Muscle layer of colon (tissue), 2 donors: ENCODE measurements at regions not wholly inside any gene's neighbourhood (a gene's known extent, or its start where the extent isn't known, plus 50 kb on each side); places are given as distances from the start of the nearest gene placed in this dataset.
"Not testable (repeated sequence)": the region's sequence is repeated elsewhere in the genome, so short reads cannot be mapped to it uniquely, and the experiment has no call there.

ENCODE experiments used
- H3K27ac ChIP-seq: one replicate; pipeline ENCODE4 v1.7.0; 2013; ENCODE audit warnings: low read depth, mild to moderate bottlenecking, low read length, moderate library complexity
- H3K27me3 ChIP-seq, 2 donors: one replicate each; pipeline ENCODE4 v1.7.0; 2013; ENCODE audit warnings: low read length in 2 of 2, mild to moderate bottlenecking in 2 of 2; ENCODE audit not compliant: insufficient read depth in 2 of 2, control insufficient read depth in 1 of 2
- H3K36me3 ChIP-seq: one replicate; pipeline ENCODE4 v1.7.0; 2013; ENCODE audit warnings: mild to moderate bottlenecking, low read length; ENCODE audit not compliant: insufficient read depth
- H3K4me1 ChIP-seq: one replicate; pipeline ENCODE4 v1.7.0; 2013; ENCODE audit warnings: mild to moderate bottlenecking, low read length; ENCODE audit not compliant: insufficient read depth
- H3K4me3 ChIP-seq, 2 donors: one replicate each; pipeline ENCODE4 v1.7.0; 2013; ENCODE audit warnings: low read length in 2 of 2, low read depth in 1 of 2, mild to moderate bottlenecking in 1 of 2, moderate library complexity in 1 of 2
- H3K9ac ChIP-seq: one replicate; pipeline ENCODE4 v1.7.0; 2013; ENCODE audit warnings: low read length
- H3K9me3 ChIP-seq: one replicate; pipeline ENCODE4 v1.7.0; 2013; ENCODE audit warnings: mild to moderate bottlenecking, low read length
- donor health status: abdominal sarcoma.
- donor health status: Adenocarcinoma of cecum.

GRCh38 chr5:99348597-99348996 is 419.8 kb upstream of the CHD1 start:
- Histone ChIP-seq H3K36me3 (no peaks in the 10 kb centered on the region), H3K27ac (no peak overlapping the region), H3K4me3 (no peak overlapping the region), H3K9ac (no peak overlapping the region), H3K9me3 (no peaks in the 10 kb centered on the region), H3K27me3 (no peaks in the 10 kb centered on the region), H3K4me1 (no peaks in the 10 kb centered on the region)

GRCh38 chr5:99339758-99340157 is 411.0 kb upstream of the CHD1 start:
- not testable (repeated sequence) for H3K4me3 ChIP-seq, H3K27ac ChIP-seq, H3K36me3 ChIP-seq, H3K9ac ChIP-seq, H3K4me1 ChIP-seq, H3K9me3 ChIP-seq, H3K27me3 ChIP-seq

GRCh38 chr5:99334936-99335335 is 406.1 kb upstream of the CHD1 start:
- H3K9ac ChIP-seq: no peak overlapping the region

GRCh38 chr5:99331061-99331460 is 402.3 kb upstream of the CHD1 start:
- Histone ChIP-seq H3K4me1 (no peaks in the 10 kb centered on the region), H3K27me3 (no peaks in the 10 kb centered on the region), H3K9me3 (no peaks in the 10 kb centered on the region), H3K4me3 (no peak overlapping the region), H3K9ac (no peak overlapping the region), H3K27ac (no peak overlapping the region), H3K36me3 (no peaks in the 10 kb centered on the region)

More at GRCh38 chr5:99334936-99335335, 406.1 kb upstream of the CHD1 start:
- no peak overlapping the region for H3K27ac ChIP-seq
- no peaks in the 10 kb centered on the region for H3K9me3 ChIP-seq
- no peaks in the 10 kb centered on the region for H3K4me1 ChIP-seq
- H3K4me3 ChIP-seq: no peak overlapping the region
- H3K27me3 ChIP-seq: no peaks in the 10 kb centered on the region
- H3K36me3 ChIP-seq: no peaks in the 10 kb centered on the region

- no peaks in the 10 kb centered on the region for H3K9me3 ChIP-seq
- H3K4me3 ChIP-seq: no peak overlapping the region
- no peaks in the 10 kb centered on the region for H3K36me3 ChIP-seq
- peaks cover 8% of the 10 kb centered on the region for H3K4me1 ChIP-seq
- no peaks in the 10 kb centered on the region for H3K27me3 ChIP-seq
- no peak overlapping the region for H3K9ac ChIP-seq
- no peak overlapping the region for H3K27ac ChIP-seq
Observed at GRCh38 chr5:99320436-99320835, 391.6 kb upstream of the CHD1 start.

GRCh38 chr5:99317136-99317535 is 388.3 kb upstream of the CHD1 start:
- Histone ChIP-seq H3K27me3 (no peaks in the 10 kb centered on the region), H3K9me3 (no peaks in the 10 kb centered on the region), H3K27ac (no peak overlapping the region), H3K4me3 (no peak overlapping the region), H3K9ac (no peak overlapping the region), H3K36me3 (no peaks in the 10 kb centered on the region), H3K4me1 (peaks cover 8% of the 10 kb centered on the region)

GRCh38 chr5:99316484-99316883 is 387.7 kb upstream of the CHD1 start:
- Histone ChIP-seq H3K27me3 (no peaks in the 10 kb centered on the region), H3K27ac (no peak overlapping the region), H3K9ac (no peak overlapping the region), H3K4me3 (no peak overlapping the region), H3K4me1 (peaks cover 8% of the 10 kb centered on the region), H3K9me3 (no peaks in the 10 kb centered on the region), H3K36me3 (no peaks in the 10 kb centered on the region)

GRCh38 chr5:99315413-99316183 is 386.8 kb upstream of the CHD1 start:
- H3K9ac ChIP-seq: no peak overlapping the region
- H3K4me1 ChIP-seq: peaks cover 8% of the 10 kb centered on the region
- H3K27me3 ChIP-seq: no peaks in the 10 kb centered on the region
- H3K36me3 ChIP-seq: no peaks in the 10 kb centered on the region
- no peak overlapping the region for H3K27ac ChIP-seq
- H3K4me3 ChIP-seq: no peak overlapping the region
- H3K9me3 ChIP-seq: no peaks in the 10 kb centered on the region

- Histone ChIP-seq H3K4me3 (no peak overlapping the region), H3K4me1 (peaks cover 8% of the 10 kb centered on the region), H3K36me3 (no peaks in the 10 kb centered on the region), H3K9ac (no peak overlapping the region), H3K9me3 (no peaks in the 10 kb centered on the region), H3K27ac (no peak overlapping the region), H3K27me3 (no peaks in the 10 kb centered on the region)
Observed at GRCh38 chr5:99314721-99315120, 385.9 kb upstream of the CHD1 start.

- Histone ChIP-seq H3K9ac (no peak overlapping the region), H3K27me3 (no peaks in the 10 kb centered on the region), H3K27ac (no peak overlapping the region)
Observed at GRCh38 chr5:99308131-99308530, 379.3 kb upstream of the CHD1 start.

GRCh38 chr5:99305045-99305580 is 376.3 kb upstream of the CHD1 start:
- H3K36me3 ChIP-seq: no peaks in the 10 kb centered on the region
- H3K4me3 ChIP-seq: no peak overlapping the region
- H3K4me1 ChIP-seq: no peaks in the 10 kb centered on the region
- no peak overlapping the region for H3K9ac ChIP-seq
- H3K9me3 ChIP-seq: no peaks in the 10 kb centered on the region
- no peaks in the 10 kb centered on the region for H3K27me3 ChIP-seq
- H3K27ac ChIP-seq: no peak overlapping the region

More at GRCh38 chr5:99308131-99308530, 379.3 kb upstream of the CHD1 start:
- no peaks in the 10 kb centered on the region for H3K9me3 ChIP-seq
- no peaks in the 10 kb centered on the region for H3K4me1 ChIP-seq
- no peaks in the 10 kb centered on the region for H3K36me3 ChIP-seq
- no peak overlapping the region for H3K4me3 ChIP-seq

- Histone ChIP-seq H3K9me3 (no peaks in the 10 kb centered on the region), H3K27me3 (no peaks in the 10 kb centered on the region), H3K9ac (no peak overlapping the region)
Observed at GRCh38 chr5:99285606-99286005, 356.8 kb upstream of the CHD1 start.

More at GRCh38 chr5:99285606-99286005, 356.8 kb upstream of the CHD1 start:
- no peaks in the 10 kb centered on the region for H3K4me1 ChIP-seq
- no peaks in the 10 kb centered on the region for H3K36me3 ChIP-seq
- H3K4me3 ChIP-seq: no peak overlapping the region
- H3K27ac ChIP-seq: no peak overlapping the region
